GM21737 (cell line): ENCODE measurements at regions not wholly inside any gene's neighbourhood (a gene's known extent, or its start where the extent isn't known, plus 50 kb on each side); places are given as distances from the start of the nearest gene placed in this dataset.
"Not testable (repeated sequence)": the region's sequence is repeated elsewhere in the genome, so short reads cannot be mapped to it uniquely, and the experiment has no call there.

Source experiments
- ATAC-seq: cut with Tn5 transposase; IDR thresholded peaks from one replicate; pipeline ENCODE4 v1.9.1; 2021; ENCODE audit warnings: mild to moderate bottlenecking, moderate library complexity; ENCODE audit not compliant: unreplicated experiment

DNA sequence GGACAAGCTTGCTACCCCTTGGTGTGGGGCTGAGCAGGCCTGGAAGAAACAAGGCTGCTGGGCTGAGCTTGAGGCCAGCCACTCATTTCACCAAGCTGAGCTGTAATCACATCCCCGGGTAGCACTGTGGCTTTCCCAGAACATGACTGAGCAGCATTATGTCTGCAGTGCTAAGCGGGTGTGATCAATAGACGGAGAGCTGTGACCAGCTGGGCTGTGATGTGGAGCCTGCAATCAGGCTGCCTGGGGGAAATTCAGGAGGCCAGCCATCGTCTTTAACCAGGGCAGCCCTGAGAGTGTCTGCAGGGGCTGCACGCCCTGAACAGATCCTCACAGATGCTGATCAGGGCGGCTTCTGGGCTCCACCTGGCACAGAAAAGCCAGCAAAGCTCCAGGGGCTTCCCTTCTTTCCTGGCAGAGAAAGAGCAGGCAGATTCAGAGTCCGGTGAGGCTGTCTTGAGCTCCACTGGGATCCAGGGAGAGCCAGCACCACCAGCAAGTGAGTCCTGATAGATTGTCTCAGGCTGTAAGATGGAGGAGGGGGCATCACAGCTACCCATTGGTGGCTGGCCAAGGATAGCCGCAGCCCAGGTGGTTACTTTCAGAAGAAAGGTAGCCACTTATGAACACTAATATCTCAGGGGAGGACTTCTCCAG lies 165.9 kb downstream of the NRN1 start:
- ATAC-seq = no peak

DNA sequence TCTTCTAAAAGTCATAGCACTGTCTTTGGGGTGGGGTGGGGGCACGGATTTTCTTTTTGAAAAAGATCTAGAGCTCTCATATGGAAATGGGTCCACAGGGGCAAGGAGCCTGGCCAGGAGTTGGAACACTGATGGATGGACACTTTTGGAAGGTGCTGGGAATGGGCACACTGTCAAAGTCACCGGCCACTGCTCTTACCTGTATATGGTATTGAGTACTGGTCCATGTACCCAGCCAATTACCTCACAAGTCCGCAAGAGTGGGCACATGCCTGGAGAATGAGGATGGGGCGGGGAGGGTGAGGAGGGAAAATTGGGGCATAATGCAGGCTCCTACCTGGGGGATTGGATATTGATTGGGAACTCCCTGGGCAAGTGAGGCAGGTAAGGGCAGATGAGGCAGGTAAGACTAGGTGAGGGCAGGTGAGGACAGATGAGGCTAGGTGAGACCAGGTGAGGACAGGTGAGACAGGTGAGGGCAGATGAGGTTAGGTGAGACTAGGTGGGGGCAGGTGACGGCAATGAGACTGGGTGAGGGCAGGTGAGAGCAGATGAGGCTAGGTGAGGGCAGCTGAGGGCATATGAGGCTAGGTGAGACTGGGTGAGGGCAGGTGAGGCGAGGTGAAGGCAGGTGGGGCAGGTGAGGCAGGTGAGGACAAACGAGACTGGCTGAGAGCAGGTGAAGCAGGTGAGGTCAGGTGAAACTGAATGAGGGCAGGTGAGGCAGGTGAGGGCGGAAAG lies 167.9 kb downstream of the NRN1 start:
- ATAC-seq = no peak

DNA sequence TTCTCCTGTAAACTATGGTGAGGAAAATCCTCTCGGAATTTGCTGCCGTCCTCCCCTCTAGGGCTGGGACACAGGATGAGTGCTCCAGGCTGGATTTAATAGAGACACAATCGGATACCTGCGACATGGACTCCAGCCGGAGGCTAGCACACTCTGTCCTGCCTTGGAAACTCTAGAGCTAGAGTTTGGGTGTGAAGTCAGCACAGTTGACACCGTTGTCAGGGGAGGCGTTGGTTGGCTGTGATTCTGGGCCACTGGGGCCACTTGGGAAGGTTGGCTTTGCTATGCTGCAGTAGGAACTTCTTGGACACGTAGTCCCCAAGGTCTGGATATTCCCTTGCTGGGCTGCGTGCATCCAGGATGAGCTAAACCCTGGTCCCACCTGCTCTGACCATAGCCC lies 169.4 kb downstream of the NRN1 start:
- no peak for ATAC-seq

DNA sequence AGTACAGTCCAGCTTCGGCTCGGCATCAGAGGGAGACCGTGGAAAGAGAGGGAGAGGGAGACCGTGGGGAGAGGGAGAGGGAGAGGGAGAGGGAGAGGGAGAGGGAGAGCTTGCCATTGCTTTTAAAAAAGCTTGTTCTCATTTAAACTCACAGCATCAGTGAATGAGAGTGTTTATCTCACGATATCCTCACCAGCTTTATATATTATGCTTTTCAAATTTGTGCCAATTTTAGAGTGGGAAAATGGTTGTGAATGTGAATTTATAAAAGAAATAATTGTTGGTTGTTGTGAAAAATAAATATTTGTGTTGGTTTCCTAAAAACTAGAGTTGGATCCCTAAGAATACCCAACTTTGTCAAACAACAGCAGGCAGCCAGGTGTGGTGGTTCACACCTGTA lies 170.1 kb downstream of the NRN1 start:
- ATAC-seq = not testable (repeated sequence)

DNA sequence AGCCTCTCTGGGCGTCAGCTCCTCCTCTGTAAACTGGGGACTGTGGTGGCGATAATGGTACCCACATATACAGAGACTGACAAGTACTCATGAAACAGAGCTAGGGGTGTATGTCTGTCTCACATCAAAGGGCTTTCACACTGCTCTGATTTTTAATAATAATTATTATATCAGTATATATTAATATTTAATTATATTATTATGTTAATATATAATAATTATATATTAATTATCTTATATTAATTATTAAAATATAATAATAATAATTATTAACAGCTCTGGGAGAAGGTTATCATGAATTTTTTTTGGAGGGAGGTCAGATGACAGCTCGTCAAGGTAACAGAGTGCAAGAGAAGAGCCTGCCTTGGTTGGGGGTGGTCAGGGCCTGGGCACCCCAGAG lies 173.6 kb downstream of the NRN1 start:
- no peak for ATAC-seq

DNA sequence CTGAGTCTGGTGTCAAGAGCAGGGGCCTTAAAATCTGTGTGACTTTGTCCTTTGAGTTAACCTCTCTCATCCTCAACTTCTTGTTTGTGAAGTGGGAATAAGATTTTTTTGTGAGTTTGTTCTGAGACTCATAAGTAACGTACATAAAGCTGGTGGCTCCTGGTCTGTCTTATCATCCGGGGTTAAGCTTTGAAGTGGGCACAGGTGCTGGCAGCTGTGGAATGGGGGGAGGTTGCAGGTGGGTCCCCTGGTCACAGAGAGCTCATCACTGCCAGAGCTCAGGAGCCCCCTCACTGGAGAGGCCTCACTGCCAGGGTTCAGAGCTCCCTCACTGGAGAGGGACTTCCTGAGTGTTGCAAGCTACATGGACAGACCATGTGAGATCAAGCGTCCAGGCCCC lies 174.1 kb downstream of the NRN1 start:
- ATAC-seq = no peak

DNA sequence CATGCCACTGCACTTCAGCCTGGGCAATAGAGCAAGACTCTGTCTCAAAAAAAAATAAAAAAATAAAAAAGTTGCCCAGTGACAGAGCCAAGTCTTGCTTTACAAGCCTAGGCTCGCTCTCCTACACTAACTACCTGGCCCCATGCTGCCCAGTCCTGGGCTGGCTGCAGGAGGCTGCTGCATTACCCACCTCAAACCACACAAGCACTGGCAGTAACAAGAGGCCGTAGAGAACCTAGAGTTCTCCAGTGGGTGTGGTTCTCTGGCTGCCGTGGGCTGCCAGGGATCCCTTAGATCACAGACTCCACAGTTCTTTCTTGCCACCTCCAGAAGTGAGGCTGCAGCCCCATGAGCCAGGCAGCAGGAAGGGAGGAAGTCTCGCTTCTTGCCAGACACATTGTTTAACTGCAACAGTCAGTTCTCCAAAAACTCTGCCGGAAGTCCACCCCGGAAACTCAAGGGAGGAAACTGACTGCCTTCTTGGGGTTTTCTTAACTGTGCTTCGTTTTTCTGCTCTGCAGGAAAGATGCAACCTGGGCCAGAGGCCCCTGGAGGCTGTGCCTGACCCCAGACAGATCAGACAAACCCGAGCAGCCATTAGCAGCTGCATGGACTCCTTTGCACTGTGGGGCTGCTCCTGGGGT lies 175.4 kb downstream of the NRN1 start:
- not testable (repeated sequence) for ATAC-seq

DNA sequence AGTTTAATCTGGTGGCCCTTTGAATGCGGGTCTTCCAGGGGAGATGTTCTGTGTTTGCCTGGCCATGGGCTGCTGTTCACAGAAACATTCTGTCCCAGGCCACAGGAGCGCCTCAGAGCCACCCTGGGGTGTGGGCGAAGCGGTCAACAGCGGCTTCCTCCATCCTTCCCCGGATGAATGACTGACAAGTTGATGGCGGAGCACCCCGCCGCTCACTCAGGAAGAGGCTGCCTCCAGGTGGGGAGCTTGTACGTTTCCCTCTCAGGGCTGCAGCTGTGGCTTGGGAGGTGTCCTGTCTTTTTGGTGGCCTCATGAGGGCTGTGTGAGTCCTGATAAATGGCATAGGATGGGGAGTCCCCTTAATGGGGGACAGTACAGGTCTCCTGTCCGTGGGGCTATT lies 178.4 kb downstream of the NRN1 start:
- no peak for ATAC-seq

DNA sequence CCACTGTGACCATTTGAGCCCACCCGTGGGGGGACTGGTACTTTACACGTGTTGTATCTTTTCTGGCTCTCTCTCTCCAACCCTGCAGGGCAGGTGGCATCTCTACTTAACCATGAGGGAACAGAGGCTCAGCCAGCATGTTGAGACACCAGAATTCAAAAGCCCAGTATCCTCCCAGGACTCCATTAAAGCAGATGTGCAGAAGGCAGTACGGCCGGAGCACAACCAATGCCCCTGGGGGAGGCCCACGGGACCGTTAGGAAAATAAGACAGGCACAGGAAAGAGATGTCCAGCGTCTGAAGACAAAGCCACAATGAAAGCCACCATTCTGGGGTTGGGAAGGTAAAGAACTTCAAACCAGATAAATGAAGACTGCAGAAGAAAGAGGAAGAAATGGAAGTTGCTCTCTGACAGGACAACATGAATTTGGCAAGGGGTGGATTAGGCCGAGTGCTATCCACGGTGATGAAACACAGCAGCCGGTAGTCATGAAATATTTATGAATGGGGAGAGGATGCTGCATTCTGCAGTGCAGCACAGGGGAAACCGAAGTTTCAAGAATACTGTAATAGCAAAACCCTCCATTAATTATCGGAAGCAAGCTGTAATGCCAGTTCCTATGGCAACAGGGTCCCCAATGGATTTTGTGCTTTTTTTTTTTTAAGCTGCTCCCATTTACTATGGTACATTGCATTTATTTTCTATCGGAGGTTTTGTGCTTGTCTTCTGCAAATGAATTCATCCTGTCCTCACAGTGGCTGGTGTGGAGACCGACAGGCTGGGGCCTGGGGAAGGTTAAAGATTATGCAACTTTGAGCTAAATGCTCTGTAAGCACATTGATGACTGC lies 179.4 kb downstream of the NRN1 start:
- ATAC-seq = no peak

DNA sequence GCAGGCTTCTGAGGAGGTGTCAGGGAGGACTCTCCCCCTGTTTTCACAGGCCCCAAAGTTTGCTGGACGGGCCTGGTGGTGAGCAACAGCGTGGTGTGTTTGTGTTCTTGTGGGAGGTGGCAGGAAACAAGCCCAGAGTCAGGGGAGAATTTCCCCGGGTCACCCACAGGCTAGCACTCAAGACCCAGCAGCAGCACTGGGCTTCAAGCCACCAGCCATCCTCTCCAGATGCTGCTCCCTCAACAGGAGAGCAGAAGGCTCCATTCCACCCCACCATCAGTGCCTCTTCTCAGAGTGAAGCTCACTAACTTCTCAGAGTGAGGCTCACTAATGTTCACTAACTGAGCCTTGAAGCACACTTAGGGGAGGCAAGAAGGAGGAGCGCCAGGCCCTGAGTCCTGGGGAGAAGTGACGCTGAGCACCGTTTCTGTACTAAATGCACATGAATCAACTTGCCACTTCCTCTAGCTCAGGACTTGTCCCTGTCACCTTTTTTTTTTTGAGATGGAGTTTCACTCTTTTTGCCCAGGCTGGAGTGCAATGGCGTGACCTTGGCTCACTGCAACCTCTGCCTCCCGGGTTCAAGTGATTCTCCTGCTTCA lies 182.2 kb downstream of the NRN1 start:
- not testable (repeated sequence) for ATAC-seq
